NCI-H2227 (cell line): ENCODE measurements at regions not wholly inside any gene's neighbourhood (a gene's known extent, or its start where the extent isn't known, plus 50 kb on each side); places are given as distances from the start of the nearest gene placed in this dataset.
"Not testable (repeated sequence)": the region's sequence is repeated elsewhere in the genome, so short reads cannot be mapped to it uniquely, and the experiment has no call there.

Experiments used
- DNase-seq: peaks from one replicate; lab custom pipeline; 2025; ENCODE audit not compliant: unreplicated experiment; lab: John Stamatoyannopoulos, UW

GRCh38 chr14:24744641-24745040, 110.7 kb upstream of the GZMB start:
- DNase-seq: no peak

- DNase-seq: no peak
These were observed 107.9 kb upstream of the GZMB start for GRCh38 chr14:24741871-24742270.

- no peak for DNase-seq
These were observed 102.1 kb upstream of the GZMB start for GRCh38 chr14:24735984-24736630.

GRCh38 chr14:24734917-24735500, 101.0 kb upstream of the GZMB start:
- peak; percentile 99 for DNase-seq

GRCh38 chr14:24726480-24726879, 92.5 kb upstream of the GZMB start:
- no peak for DNase-seq

- DNase-seq: peak; percentile 89
These were observed 91.3 kb upstream of the GZMB start for GRCh38 chr14:24725311-24725710.

- DNase-seq: no peak
These were observed 87.8 kb upstream of the GZMB start for GRCh38 chr14:24721775-24722174.

GRCh38 chr14:24715239-24715638, 81.2 kb upstream of the GZMB start:
- DNase-seq: no peak

GRCh38 chr14:24713404-24713803, 79.4 kb upstream of the GZMB start:
- no peak for DNase-seq

- peak; percentile 49 for DNase-seq
These were observed 78.9 kb upstream of the GZMB start for GRCh38 chr14:24712909-24713308.

GRCh38 chr14:24712374-24712773, 78.4 kb upstream of the GZMB start:
- no peak for DNase-seq

GRCh38 chr14:24710403-24711112, 76.6 kb upstream of the GZMB start:
- peak; percentile 81 for DNase-seq

- no peak for DNase-seq
These were observed 74.7 kb upstream of the GZMB start for GRCh38 chr14:24708684-24709083.

- no peak for DNase-seq
These were observed 72.4 kb upstream of the GZMB start for GRCh38 chr14:24706351-24706750.

GRCh38 chr14:24705840-24706239, 71.8 kb upstream of the GZMB start:
- no peak for DNase-seq

- DNase-seq: no peak
These were observed 67.1 kb upstream of the GZMB start for GRCh38 chr14:24701062-24701461.

- no peak for DNase-seq
These were observed 66.5 kb upstream of the GZMB start for GRCh38 chr14:24700511-24700910.

GRCh38 chr14:24699052-24699451, 65.1 kb upstream of the GZMB start:
- DNase-seq: no peak

- not testable (repeated sequence) for DNase-seq
These were observed 62.4 kb upstream of the GZMB start for GRCh38 chr14:24696280-24696920.

- no peak for DNase-seq
These were observed 61.6 kb upstream of the GZMB start for GRCh38 chr14:24695265-24696241.

GRCh38 chr14:24694680-24695079, 60.7 kb upstream of the GZMB start:
- no peak for DNase-seq
